Epithelial cell of proximal tubule (primary cell): ENCODE measurements at regions not wholly inside any gene's neighbourhood (a gene's known extent, or its start where the extent isn't known, plus 50 kb on each side); places are given as distances from the start of the nearest gene placed in this dataset.

Experiments used
- DNase-seq: peaks from one replicate; pipeline ENCODE4 v3.0.0-alpha.2; 2011; ENCODE audit warnings: low read depth
- H3K4me3 ChIP-seq: 2 replicates; pipeline ENCODE4 v1.5.1; 2011; ENCODE audit warnings: low read depth, mild to moderate bottlenecking, low read length
- TF ChIP-seq, protein P1 (sequence below): conservative IDR thresholded peaks from 2 replicates; pipeline ENCODE4 v1.5.1; 2012; ENCODE audit warnings: low read depth, mild to moderate bottlenecking, low read length

DNA sequence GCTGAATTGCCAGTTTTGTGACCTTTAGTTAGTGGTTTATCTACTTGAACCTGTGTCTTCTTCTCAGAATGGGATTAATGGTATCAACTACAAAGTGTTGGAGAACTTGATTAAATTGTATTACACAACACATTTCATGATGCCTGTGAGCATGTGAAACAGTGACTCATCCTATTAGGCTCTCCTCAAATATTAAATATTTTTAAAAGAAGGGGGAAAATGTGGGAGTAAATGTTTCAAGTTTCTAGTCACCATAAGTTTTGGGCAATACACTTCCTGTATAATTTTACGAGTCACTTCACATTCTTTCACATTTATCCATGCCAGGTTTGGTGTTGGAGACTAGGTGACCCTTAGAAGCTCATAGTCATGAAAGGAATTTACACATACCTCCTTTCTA, 147.0 kb downstream of the HS3ST1 start:
- DNase-seq, result no peak
- TF ChIP-seq, protein P1, sequence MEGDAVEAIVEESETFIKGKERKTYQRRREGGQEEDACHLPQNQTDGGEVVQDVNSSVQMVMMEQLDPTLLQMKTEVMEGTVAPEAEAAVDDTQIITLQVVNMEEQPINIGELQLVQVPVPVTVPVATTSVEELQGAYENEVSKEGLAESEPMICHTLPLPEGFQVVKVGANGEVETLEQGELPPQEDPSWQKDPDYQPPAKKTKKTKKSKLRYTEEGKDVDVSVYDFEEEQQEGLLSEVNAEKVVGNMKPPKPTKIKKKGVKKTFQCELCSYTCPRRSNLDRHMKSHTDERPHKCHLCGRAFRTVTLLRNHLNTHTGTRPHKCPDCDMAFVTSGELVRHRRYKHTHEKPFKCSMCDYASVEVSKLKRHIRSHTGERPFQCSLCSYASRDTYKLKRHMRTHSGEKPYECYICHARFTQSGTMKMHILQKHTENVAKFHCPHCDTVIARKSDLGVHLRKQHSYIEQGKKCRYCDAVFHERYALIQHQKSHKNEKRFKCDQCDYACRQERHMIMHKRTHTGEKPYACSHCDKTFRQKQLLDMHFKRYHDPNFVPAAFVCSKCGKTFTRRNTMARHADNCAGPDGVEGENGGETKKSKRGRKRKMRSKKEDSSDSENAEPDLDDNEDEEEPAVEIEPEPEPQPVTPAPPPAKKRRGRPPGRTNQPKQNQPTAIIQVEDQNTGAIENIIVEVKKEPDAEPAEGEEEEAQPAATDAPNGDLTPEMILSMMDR, result no peak
- no peak overlapping the region for H3K4me3 ChIP-seq

- H3K4me3 ChIP-seq, result no peak overlapping the region
- TF ChIP-seq, protein P1, result no peak
- DNase-seq, result no peak
Measured at GRCh38 chr4:11271263-11271662, 157.4 kb downstream of the HS3ST1 start.

- TF ChIP-seq, protein P1, result no peak
- no peak for DNase-seq
- H3K4me3 ChIP-seq, result no peak overlapping the region
Measured at GRCh38 chr4:11268149-11268548, 160.5 kb downstream of the HS3ST1 start.

GRCh38 chr4:11264841-11265240, 163.9 kb downstream of the HS3ST1 start:
- no peak overlapping the region for H3K4me3 ChIP-seq
- TF ChIP-seq, protein P1, result no peak
- DNase-seq, result no peak

- no peak overlapping the region for H3K4me3 ChIP-seq
- TF ChIP-seq, protein P1, result no peak
- DNase-seq, result no peak
Measured at GRCh38 chr4:11264346-11264745, 164.3 kb downstream of the HS3ST1 start.

DNA sequence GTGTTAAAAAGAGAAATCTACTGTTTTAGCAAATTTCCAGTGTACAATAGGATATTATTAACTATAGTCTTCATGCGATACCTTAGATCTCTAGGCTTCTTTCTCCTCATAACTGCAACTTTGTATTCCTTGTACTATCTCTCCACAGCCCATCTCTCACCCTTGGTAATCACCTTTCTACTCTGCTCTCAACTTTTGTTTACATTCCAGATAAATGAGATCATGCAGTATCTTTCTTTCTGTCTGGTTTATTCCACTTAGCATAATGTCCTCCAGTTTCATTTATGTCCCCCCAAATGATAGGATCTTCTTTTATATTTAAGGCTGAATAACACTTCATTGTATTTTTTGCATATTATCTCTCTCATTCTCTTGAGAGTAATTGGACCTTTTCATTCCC, 165.5 kb downstream of the HS3ST1 start:
- TF ChIP-seq, protein P1, result no peak
- no peak overlapping the region for H3K4me3 ChIP-seq
- no peak for DNase-seq

DNA sequence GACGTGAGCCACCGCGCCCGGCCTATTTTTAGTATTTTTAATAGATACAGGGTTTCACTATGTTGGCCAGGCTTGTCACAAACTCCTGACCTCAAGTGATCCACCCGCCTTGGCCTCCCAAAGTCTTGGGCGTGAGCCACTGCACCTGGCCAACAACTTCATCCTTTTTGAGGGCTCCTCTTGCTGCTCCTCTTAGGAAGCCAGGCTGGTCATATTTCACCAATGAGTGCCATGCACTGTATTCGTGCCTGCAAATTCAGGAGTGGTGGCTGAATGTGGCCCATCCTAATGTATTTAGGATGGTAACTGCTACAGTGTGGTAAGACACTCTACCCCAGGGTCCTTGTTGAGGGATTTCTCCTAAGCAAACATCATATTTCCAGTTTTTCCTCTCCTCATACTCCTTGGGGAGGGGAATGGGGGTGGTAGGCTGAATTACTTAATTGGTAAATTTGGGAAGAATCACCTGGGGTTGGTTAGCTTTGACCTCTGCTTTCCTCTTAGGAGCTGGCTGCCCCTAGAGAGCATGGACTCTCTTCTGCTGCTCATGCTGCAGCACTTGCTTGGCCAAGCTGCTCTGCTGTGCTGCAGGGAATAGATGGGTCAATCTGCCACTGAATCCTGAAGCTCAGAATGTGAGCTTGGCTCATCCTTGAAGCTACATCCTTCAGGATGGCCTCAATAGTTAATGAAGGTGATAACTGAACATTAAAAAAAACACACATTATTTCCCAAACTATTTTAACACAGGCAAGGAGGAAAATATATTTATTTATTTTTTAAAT, 167.4 kb downstream of the HS3ST1 start:
- H3K4me3 ChIP-seq, result no peak overlapping the region
- DNase-seq, result no peak
- TF ChIP-seq, protein P1, result no peak
